ENCODE measurements at regions not wholly inside any gene's neighbourhood (a gene's known extent, or its start where the extent isn't known, plus 50 kb on each side); places are given as distances from the start of the nearest gene placed in this dataset.

GRCh38 chr7:156234192-156234591 is 406.4 kb upstream of the RNF32 start:
- H3K27ac Mint-ChIP-seq = no peak overlapping the region
- no peaks in the 10 kb centered on the region for H3K9me3 Mint-ChIP-seq
- no peak overlapping the region for H3K4me3 Mint-ChIP-seq
- no peaks in the 10 kb centered on the region for H3K36me3 Mint-ChIP-seq (ENCODE audit: low read depth)
- ATAC-seq (replicated peaks) = no peak
- H3K27me3 Mint-ChIP-seq = no peaks in the 10 kb centered on the region
- H3K4me1 Mint-ChIP-seq = no peaks in the 10 kb centered on the region

- Mint-ChIP-seq H3K36me3 (ENCODE audit: low read depth) (no peaks in the 10 kb centered on the region), H3K9me3 (no peaks in the 10 kb centered on the region), H3K27ac (no peak overlapping the region), H3K4me1 (no peaks in the 10 kb centered on the region), H3K4me3 (no peak overlapping the region), H3K27me3 (no peaks in the 10 kb centered on the region)
- no peak for ATAC-seq (replicated peaks)
These were observed 407.5 kb upstream of the RNF32 start for GRCh38 chr7:156232931-156233705.

- ATAC-seq (replicated peaks) = no peak
- H3K4me1 Mint-ChIP-seq = no peaks in the 10 kb centered on the region
- H3K27ac Mint-ChIP-seq = no peak overlapping the region
- no peak overlapping the region for H3K4me3 Mint-ChIP-seq
- H3K9me3 Mint-ChIP-seq = no peaks in the 10 kb centered on the region
- H3K27me3 Mint-ChIP-seq = no peaks in the 10 kb centered on the region
- H3K36me3 Mint-ChIP-seq (ENCODE audit: low read depth) = no peaks in the 10 kb centered on the region
These were observed 410.0 kb upstream of the RNF32 start for GRCh38 chr7:156230576-156230975.

- Mint-ChIP-seq H3K9me3 (no peaks in the 10 kb centered on the region), H3K4me1 (no peaks in the 10 kb centered on the region), H3K4me3 (no peak overlapping the region), H3K27ac (no peak overlapping the region), H3K36me3 (ENCODE audit: low read depth) (no peaks in the 10 kb centered on the region), H3K27me3 (peaks cover 5% of the 10 kb centered on the region)
- no peak for ATAC-seq (replicated peaks)
These were observed 412.6 kb upstream of the SHH start for GRCh38 chr7:156224833-156225225.

GRCh38 chr7:156223935-156224832 is 411.9 kb upstream of the SHH start:
- Mint-ChIP-seq H3K27me3 (peaks cover 5% of the 10 kb centered on the region), H3K4me1 (no peaks in the 10 kb centered on the region), H3K36me3 (ENCODE audit: low read depth) (no peaks in the 10 kb centered on the region), H3K4me3 (no peak overlapping the region), H3K27ac (no peak overlapping the region), H3K9me3 (no peaks in the 10 kb centered on the region)
- ATAC-seq (replicated peaks) = no peak

GRCh38 chr7:156222611-156223010 is 410.3 kb upstream of the SHH start:
- H3K36me3 Mint-ChIP-seq (ENCODE audit: low read depth) = no peaks in the 10 kb centered on the region
- no peak overlapping the region for H3K4me3 Mint-ChIP-seq
- no peak overlapping the region for H3K27ac Mint-ChIP-seq
- ATAC-seq (replicated peaks) = no peak
- H3K4me1 Mint-ChIP-seq = no peaks in the 10 kb centered on the region
- H3K9me3 Mint-ChIP-seq = no peaks in the 10 kb centered on the region
- peaks cover 7% of the 10 kb centered on the region for H3K27me3 Mint-ChIP-seq

GRCh38 chr7:156222151-156222550 is 409.9 kb upstream of the SHH start:
- Mint-ChIP-seq H3K27me3 (peaks cover 8% of the 10 kb centered on the region), H3K36me3 (ENCODE audit: low read depth) (no peaks in the 10 kb centered on the region), H3K27ac (no peak overlapping the region), H3K4me3 (no peak overlapping the region), H3K9me3 (no peaks in the 10 kb centered on the region), H3K4me1 (no peaks in the 10 kb centered on the region)
- no peak for ATAC-seq (replicated peaks)

GRCh38 chr7:156220701-156221100 is 408.4 kb upstream of the SHH start:
- no peaks in the 10 kb centered on the region for H3K36me3 Mint-ChIP-seq (ENCODE audit: low read depth)
- H3K9me3 Mint-ChIP-seq = no peaks in the 10 kb centered on the region
- no peaks in the 10 kb centered on the region for H3K4me1 Mint-ChIP-seq
- H3K27me3 Mint-ChIP-seq = peaks cover 8% of the 10 kb centered on the region
- no peak overlapping the region for H3K27ac Mint-ChIP-seq
- H3K4me3 Mint-ChIP-seq = no peak overlapping the region
- no peak for ATAC-seq (replicated peaks)

GRCh38 chr7:156220078-156220605 is 407.9 kb upstream of the SHH start:
- H3K9me3 Mint-ChIP-seq = no peaks in the 10 kb centered on the region
- no peak for ATAC-seq (replicated peaks)
- H3K27ac Mint-ChIP-seq = no peak overlapping the region
- no peak overlapping the region for H3K4me3 Mint-ChIP-seq
- peaks cover 8% of the 10 kb centered on the region for H3K27me3 Mint-ChIP-seq
- no peaks in the 10 kb centered on the region for H3K36me3 Mint-ChIP-seq (ENCODE audit: low read depth)
- no peaks in the 10 kb centered on the region for H3K4me1 Mint-ChIP-seq

- H3K36me3 Mint-ChIP-seq (ENCODE audit: low read depth) = no peaks in the 10 kb centered on the region
- no peaks in the 10 kb centered on the region for H3K9me3 Mint-ChIP-seq
- H3K27me3 Mint-ChIP-seq = peaks cover 8% of the 10 kb centered on the region
- H3K27ac Mint-ChIP-seq = no peak overlapping the region
- no peak for ATAC-seq (replicated peaks)
- H3K4me1 Mint-ChIP-seq = no peaks in the 10 kb centered on the region
- no peak overlapping the region for H3K4me3 Mint-ChIP-seq
These were observed 407.2 kb upstream of the SHH start for GRCh38 chr7:156219307-156220077.

GRCh38 chr7:156218544-156219306 is 406.5 kb upstream of the SHH start:
- peaks cover 7% of the 10 kb centered on the region for H3K27me3 Mint-ChIP-seq
- H3K27ac Mint-ChIP-seq = no peak overlapping the region
- no peaks in the 10 kb centered on the region for H3K36me3 Mint-ChIP-seq (ENCODE audit: low read depth)
- ATAC-seq (replicated peaks) = no peak
- no peaks in the 10 kb centered on the region for H3K4me1 Mint-ChIP-seq
- no peak overlapping the region for H3K4me3 Mint-ChIP-seq
- no peaks in the 10 kb centered on the region for H3K9me3 Mint-ChIP-seq

- no peak for ATAC-seq (replicated peaks)
- H3K9me3 Mint-ChIP-seq = no peaks in the 10 kb centered on the region
- H3K27ac Mint-ChIP-seq = no peak overlapping the region
- no peaks in the 10 kb centered on the region for H3K36me3 Mint-ChIP-seq (ENCODE audit: low read depth)
- H3K4me3 Mint-ChIP-seq = no peak overlapping the region
- no peaks in the 10 kb centered on the region for H3K4me1 Mint-ChIP-seq
- peaks cover 3% of the 10 kb centered on the region for H3K27me3 Mint-ChIP-seq
These were observed 405.5 kb upstream of the SHH start for GRCh38 chr7:156217803-156218202.

GRCh38 chr7:156209087-156209486 is 396.8 kb upstream of the SHH start:
- H3K9me3 Mint-ChIP-seq = no peaks in the 10 kb centered on the region
- no peak overlapping the region for H3K4me3 Mint-ChIP-seq
- ATAC-seq (replicated peaks) = no peak
- no peak overlapping the region for H3K27ac Mint-ChIP-seq
- H3K4me1 Mint-ChIP-seq = no peaks in the 10 kb centered on the region
- H3K36me3 Mint-ChIP-seq (ENCODE audit: low read depth) = no peaks in the 10 kb centered on the region
- no peaks in the 10 kb centered on the region for H3K27me3 Mint-ChIP-seq

GRCh38 chr7:156207306-156207705 is 395.0 kb upstream of the SHH start:
- Mint-ChIP-seq H3K4me3 (no peak overlapping the region), H3K36me3 (ENCODE audit: low read depth) (no peaks in the 10 kb centered on the region), H3K27me3 (no peaks in the 10 kb centered on the region), H3K9me3 (no peaks in the 10 kb centered on the region), H3K27ac (no peak overlapping the region), H3K4me1 (no peaks in the 10 kb centered on the region)
- no peak for ATAC-seq (replicated peaks)

All from activated T-helper 17 cell treated with anti-CD3 and anti-CD28 coated beads, Interleukin-2, amount 50 U/mL, for 72 hours (primary cell).